Esophagus squamous epithelium (tissue), 4 donors: ENCODE measurements at regions not wholly inside any gene's neighbourhood (a gene's known extent, or its start where the extent isn't known, plus 50 kb on each side); places are given as distances from the start of the nearest gene placed in this dataset.

Experiments used
- POLR2A ChIP-seq, 4 donors: fragments of 450-650 bp; IDR thresholded peaks; one replicate each; pipeline ENCODE4 v1.6.1; 2017; ENCODE audit warnings: antibody characterized with exemption in 4 of 4, mild to moderate bottlenecking in 4 of 4, moderate library complexity in 3 of 4
- TF ChIP-seq, protein P1 (sequence below), 6 experiments: fragments of 450-650 bp in 4 of 6; fragments of 200-600 bp in 2 of 6; sonication (generic) in 2 of 6; IDR thresholded peaks; one replicate each; pipeline ENCODE4 v1.5.1; 2016 to 2019; ENCODE audit warnings: antibody characterized with exemption in 6 of 6, mild to moderate bottlenecking in 4 of 6, moderate library complexity in 4 of 6

- TF ChIP-seq, protein P1, sequence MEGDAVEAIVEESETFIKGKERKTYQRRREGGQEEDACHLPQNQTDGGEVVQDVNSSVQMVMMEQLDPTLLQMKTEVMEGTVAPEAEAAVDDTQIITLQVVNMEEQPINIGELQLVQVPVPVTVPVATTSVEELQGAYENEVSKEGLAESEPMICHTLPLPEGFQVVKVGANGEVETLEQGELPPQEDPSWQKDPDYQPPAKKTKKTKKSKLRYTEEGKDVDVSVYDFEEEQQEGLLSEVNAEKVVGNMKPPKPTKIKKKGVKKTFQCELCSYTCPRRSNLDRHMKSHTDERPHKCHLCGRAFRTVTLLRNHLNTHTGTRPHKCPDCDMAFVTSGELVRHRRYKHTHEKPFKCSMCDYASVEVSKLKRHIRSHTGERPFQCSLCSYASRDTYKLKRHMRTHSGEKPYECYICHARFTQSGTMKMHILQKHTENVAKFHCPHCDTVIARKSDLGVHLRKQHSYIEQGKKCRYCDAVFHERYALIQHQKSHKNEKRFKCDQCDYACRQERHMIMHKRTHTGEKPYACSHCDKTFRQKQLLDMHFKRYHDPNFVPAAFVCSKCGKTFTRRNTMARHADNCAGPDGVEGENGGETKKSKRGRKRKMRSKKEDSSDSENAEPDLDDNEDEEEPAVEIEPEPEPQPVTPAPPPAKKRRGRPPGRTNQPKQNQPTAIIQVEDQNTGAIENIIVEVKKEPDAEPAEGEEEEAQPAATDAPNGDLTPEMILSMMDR (IDR thresholded peaks at IDR 0.05): no peak
- TF ChIP-seq POLR2A (IDR thresholded peaks at IDR 0.05): no peak
Measured at GRCh38 chr4:64777286-64777685, 368.0 kb upstream of the TECRL start.
